Effector CD8-positive, alpha-beta T cell (primary cell): ENCODE measurements at regions not wholly inside any gene's neighbourhood (a gene's known extent, or its start where the extent isn't known, plus 50 kb on each side); places are given as distances from the start of the nearest gene placed in this dataset.

Experiments used
- DNase-seq: peaks from one replicate; lab custom pipeline; 2025; lab: John Stamatoyannopoulos, UW

DNA sequence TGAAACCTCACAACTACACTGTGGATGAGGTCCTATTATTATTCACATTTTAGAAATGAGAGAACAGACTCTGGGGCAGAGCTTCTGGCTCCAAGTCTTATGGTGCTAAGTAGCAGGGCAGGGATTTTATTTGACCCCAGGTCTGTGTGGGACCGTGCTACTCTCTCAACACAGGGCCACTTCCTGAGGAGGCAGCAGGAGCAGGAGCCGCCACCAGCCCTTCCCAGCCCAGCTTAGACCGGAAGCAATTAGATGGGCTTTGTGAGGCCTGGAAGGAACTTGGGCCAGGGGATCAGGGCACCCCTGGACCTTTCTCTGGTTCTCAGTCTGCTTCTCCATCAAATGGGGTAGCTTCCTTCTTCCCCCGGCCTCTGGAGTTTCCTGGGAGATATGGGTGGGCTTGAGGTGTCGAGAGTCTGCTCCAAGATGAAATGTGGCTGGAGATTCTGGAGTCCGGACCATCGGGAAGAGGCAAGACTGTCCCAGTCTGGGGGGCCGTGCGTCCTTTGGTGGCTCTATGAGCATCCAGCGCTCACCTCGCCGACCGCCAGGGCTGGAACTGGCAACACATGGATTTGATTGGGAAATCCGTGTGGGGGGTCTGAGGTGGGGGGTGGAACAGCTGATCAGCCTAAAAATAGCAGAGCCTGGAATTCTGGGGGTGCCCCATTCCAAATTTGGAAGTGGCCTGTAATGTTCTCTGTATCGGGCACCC lies 136.8 kb downstream of the FOXD2 start:
- DNase-seq, result no peak

DNA sequence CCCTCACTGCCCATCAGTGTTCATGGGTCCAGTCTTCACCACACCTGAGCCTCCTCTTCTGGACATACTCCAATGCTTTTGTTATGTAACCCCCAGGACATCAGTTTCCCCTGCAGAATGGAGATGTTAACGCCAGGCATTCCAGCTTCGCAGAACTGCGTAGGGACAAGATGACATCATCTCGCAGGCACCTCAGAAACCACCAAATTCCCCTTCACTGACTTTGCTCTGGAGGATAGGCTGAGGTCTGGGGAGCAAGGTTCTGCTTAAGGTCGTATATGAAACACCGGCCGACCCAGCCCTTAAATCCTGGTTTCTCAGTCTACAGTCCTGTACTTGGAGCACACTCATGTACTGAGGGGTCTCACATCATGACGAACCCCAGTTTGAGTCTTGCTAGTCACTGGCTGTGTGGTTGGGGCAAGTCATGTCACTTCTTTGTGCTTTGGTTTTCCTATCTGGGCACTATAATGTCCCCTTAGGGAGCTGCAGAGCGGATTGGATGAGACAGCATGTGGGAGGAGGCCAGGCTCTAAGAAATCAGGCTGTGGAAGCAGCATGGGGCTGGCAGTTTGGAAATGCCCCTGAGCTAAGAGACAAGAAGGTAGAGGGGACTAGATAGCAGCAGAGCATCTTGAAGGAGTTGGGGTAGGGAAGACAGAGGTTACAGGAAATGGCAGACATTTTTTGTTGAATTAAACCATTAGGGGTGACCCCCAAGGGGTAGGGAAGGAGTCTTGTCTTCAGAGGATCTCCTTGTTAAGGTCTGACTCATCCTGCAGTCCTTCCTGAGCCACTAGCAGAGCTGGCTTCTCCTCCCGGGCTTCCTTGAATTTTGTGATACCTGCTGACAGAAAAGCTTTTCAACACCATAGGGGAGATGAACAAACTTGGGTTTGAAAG lies 138.3 kb downstream of the FOXD2 start:
- no peak for DNase-seq

DNA sequence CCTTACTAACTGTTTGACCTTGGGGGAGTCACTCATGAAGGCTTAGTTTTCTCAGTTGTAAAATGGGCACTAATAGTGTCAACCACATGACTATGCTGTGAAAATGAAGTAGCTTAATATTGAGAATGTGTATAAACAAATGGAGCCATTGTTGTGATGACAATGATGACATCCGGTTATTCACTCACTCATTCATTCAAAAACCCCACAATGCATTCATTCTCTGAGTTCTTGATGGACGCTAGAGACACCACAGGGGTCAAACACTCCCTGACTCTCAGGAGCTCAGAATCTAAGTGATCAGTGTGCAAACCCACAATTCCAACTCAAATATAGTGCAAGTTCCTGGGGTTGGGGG lies 138.9 kb downstream of the FOXD2 start:
- DNase-seq, result no peak

DNA sequence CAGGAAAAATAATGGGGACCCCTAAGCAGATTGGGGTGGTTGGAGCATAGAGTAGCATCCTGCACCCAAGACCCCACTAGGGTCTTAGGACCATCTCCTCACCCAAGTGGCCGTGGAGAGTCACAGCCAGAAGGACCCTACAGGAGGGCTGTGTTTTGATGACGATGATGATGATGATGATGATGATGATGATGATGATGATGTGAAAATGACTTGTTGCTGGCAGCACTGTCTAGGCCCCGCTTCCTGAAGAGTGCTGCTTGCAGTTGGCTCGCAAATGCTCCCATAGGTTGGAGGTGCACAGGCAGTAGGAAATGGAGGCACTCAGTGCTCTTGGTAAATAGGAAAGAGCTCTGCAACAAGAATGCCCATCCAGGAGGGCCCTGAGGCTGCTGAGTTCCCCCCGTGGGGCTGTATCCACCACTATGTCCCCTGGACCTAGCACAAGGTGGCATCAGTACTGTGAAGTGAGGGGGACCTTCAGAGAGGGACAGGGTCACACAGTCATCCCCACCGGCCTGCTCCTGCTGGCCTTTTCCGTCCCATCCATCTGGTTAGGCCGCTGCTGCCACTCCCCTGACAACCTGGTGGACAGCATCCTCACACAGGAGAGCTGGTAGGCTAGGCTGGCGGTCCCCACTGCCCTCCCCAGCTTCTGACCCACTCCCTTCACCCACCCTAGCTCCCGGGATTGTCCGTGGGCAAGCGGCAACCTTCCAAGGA lies 139.6 kb downstream of the FOXD2 start:
- no peak for DNase-seq

DNA sequence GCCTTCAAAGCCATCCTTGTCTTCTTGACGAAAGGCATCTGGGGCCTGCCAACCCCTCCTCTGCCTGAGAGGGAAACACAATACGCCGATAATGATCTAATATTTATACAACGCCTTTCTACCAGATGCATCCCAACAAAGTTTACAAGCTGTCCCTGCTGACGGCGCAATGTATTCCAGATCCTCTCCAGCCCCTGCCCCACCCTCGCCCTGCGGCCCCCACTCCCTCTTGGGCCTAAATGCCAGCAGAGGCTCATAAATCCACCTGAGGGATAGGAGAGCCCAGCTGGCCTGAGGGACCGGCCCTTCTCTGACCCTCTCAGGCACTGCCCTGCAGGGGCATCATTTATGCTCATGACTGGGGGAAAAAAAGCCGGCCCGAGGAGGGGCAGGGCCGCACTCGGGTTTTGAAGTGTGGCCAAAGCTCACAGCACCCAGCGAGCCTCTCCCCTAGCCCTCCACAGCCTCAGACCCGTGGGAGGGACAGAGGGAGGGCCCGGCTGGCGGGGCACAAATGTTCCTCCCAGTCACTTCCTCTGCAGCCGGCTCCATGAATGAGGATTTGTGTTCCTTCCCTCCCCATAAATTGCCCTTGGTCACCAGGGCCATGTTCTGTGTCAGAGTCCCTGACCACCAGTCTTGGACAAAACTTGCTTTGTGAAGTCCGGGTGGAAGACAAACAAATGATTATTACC lies 140.3 kb downstream of the FOXD2 start:
- no peak for DNase-seq

DNA sequence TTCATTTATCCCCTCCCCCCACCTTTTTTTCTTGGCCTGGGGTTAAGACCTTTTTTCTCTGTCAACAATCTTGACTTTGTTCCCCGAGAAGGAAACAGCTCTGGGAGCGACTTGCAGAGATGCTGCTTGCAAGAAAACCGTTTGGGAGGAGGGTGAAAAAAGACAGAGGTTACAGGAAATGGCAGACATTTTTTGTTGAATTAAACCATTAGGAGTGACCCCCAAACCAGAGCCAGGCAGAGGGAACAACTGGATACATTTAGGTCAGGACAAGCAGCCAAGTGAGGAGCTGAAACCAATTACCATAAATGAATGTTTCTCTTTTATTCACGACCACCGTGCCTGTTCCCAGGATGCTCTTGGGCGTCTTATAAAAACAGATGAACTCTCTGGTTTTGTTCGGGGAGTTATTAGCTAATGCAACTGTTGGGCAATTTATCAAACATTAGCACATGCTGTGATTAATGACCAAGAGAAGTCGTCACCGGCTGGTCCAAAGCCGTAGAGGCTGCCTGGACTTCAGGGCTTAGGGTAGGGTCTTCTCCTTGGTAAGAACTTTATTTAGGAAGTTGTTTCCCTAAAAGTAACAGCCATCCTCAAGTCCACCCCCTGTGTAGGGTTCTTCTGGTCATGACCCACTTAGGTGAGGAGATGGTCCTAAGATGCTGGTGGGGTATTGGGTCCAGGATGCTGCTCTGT lies 141.0 kb downstream of the FOXD2 start:
- DNase-seq, result no peak

DNA sequence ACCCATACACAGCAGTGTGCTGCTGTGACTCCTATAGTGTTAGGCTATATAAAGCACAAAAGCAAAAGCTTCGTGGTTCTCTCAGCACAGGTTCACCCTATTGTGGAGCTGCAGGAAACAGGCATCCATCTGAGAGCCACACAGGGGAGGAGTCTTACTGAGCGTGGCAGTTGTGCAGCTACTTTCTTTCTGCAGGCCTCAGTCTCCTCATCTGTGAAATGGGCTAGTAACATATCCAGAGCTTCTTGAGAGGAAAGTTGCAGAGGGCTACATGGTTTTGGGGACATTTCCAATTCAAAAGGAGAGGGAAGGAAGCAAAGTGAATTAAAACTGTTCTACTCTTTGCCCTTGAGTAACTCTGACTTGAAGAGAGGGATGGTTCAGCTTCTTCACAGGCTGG lies 142.0 kb downstream of the FOXD2 start:
- DNase-seq, result no peak

DNA sequence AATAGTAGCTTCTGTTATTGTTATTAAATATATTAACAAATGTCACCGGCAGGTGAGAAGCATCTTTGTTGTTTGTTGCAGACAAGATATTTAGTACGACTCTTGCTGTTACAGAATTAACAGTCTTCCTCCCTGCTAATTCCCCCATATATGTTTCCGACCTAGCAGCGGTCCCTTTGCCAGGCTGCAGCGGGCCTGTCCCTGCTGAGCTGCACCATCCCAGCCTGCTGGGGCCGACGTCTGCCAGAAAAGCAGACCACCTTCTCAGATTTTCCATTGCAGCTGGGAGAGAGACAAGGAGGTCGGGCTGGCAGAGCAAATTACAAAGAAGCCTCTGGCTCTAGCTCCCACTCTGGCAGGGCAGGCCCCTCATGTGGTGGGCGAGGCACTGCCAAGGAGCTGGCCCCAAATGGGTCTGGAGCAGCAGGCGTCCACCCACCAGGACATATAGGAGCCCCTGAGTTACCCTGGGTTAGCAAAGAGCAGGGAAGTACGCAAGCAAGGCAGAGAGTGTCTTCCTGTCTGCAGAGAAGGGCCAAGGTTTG lies 142.7 kb downstream of the FOXD2 start:
- DNase-seq, result no peak

DNA sequence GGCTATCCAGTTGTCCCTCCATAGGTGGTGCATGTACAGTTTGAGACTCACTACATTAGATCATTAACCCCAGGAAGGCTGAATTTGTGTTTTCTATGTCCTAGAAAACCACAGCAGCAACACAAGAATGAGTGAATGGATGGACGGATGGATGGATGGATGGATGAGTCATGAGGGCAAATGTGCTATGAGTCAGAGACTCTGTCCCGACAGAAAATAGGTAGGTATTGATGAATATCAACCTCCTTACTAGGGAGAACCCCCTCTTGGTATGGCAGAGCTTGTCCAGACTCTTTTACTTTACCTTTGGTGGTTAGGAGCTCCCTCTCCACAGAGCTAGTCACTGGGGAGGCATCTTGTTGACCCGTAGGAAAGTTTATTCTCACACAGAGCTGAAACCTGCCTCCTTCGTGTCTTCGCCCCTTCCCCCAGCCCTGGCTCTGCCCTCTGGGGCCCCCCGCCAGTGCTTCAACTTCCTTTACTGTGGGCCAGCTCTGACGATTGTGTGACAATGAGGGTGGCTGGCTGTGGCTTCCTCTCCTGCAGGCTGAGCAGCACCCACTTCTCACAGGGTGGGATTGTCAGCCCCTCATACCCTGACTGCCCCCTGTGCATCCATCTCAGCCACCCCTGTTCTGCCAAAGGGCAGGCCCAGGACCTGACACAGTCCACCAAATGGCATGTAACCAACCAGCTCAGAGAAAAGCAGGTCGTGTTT lies 145.2 kb downstream of the FOXD2 start:
- DNase-seq, result no peak

DNA sequence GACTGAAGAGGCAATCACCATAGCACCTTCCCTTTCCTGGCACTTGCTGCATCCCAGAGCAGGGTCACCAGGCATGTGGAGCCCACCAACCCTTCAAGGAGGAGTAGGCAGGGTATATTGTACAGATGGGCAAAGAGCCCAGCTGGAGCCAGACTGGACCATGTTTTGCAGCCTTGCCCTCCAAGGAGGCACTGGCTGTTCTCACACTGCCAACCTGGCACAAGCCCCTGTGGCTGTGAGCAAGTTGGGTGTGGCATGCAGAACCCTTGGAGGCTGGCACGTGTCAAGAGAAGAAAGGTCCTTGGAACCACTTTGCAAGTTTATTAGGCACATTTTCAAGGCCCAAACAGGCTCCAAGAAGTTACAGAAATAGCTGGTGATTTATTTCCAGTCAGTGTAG lies 146.4 kb downstream of the FOXD2 start:
- no peak for DNase-seq

DNA sequence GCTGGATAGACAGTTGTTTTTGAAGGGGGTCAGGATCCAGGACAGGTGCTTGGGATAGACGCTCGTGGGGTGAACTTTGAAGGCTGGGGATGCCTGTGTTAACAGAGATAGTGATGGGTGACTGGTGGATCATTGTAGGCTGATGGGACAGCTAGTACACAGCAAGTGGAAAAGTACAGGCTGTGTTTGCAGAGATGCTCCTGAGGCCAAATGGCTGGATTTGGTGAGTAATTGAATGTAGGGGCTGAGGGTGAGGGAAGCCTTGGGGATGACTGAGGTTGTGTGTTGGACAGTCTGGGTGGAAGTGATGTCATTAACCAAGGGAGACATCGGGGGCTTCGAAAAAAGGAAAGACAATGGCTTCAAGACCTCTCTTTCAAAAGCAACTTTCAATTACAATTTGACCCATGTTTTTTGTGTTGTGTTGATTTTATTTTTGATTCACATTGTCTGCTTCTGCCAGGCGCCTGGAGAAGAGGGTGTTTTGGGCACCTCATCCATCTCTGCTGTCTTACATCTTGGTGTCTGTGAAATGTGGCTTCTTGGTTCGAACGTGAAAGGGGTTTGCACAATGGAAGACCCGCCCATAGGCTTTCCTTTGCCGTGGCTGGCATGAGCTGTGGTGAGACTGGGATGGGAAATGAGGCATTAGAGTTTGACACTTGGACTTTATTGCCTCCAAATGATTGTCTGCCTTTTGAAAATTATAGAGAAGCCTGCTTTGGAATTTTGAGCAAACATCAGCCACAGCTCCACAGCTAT lies 147.5 kb downstream of the FOXD2 start:
- no peak for DNase-seq

DNA sequence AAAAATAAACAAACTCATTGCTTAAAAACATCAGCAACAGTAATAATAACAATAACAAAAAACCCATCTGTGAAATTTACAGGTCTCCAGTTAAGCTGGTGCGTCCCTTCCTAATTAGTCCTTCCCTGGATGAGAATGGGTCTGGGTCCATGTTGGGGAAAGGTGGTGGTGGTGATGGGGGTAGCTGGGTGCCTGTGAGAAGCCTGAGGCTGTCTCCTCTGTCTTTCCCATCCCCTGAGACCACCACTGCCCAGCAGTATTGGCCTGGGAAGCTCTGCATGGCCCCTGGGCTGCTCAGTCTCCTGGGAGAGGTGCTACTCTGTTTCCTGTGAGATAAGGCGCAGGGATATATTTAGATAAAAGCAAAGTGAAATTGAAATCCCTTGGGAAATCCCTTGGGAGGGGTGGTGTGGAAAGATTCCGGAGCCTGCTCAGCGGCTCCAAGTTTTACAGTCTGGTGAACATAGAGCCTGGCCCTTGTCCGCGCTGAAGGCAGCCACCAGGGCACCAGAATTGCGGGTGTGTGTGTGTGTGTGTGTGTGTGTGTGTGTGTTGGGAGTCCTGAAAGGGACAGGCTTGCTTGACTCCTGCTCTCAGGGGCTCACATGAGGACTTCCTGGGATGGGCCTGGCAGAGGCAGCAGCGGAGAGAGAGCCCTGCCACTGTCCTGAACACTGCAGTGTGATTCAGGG lies 150.2 kb downstream of the FOXD2 start:
- no peak for DNase-seq

DNA sequence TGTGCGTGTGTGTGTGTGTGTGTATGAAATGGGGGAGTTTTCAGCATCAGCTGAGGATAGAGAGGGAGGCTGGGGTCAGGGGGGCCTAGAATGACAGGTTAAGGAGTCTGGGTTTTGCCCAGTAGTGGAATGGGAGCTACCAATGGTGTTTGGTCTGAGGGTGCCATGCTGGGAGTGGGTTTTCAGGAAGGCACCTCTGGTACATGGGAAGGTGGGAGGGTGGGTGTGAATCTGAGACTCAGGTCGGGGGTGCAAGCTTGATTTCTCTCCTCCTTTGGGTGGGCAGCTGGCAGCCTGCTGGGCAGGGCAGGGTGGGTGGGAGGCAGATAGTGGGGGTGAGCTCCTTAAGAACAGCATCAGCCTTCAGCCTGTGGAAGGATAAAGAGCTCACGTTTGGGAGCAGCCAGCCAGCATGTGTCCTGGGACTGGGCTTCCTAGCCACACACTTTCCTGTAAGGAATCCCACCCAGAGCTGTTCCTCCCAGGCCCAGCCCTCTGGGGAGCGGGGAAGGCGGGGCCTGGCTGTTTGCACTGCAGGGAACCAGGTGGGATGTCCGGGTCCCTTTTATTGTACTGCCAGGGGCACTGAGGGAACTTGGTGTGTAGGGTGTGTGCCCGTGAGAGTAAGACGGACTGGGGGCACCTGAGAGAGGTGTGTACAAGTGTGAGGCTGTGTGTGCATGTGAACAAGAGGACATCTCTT lies 152.8 kb downstream of the FOXD2 start:
- DNase-seq, result no peak

DNA sequence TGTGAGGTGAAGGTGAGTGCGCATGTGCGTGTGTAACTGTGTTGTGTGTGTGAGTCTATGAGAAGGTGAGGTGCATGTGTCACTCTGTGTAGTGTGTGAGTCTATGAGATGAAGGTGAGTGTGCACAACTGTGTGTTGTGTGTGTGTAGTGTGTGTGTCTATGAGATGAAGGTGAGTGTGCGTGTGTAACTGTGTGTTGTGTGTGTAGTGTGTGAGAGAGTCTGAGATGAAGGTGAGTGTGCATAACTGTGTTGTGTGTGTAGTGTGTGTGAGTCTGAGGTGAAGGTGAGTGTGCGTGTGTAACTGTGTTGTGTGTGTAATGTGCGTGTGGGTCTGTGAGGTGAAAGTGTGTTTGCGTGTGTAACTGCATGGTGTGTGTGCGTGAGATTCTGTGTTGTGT lies 154.0 kb downstream of the FOXD2 start:
- no peak for DNase-seq

DNA sequence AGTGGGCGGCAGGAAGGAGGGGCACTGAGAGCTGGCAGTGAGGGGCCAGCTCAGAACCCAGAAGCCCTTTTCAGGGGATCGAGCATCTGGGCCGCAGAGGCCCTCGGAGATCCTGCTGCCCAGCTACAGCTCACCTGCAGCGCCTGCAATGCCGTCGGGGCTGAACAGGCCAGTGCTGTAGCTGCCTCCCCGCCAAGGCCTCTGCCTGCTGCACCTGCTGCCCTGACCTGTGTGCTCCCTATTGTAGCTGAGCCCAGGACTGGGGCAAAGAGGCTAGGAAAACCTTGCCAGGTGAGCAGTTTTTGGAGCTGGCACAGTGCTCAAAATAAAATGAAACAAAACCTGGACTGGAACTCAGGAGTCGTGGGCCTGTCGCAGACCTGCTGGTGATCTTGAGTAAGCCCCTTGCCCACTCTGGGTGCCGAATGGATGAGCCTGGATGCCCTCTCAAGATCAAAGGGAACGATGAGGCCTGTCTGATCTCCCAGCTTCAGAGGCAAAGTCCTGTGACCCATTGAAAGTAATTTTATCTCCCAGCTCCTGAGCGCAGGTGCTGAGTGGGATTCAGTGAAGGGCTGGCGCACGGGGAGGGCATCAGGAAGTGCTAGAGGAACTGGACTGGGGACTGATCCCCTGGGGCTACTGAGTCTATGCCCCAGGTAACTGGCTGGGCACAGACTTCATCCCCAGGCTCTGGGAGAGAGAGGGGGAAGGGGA lies 154.6 kb downstream of the FOXD2 start:
- DNase-seq, result no peak

DNA sequence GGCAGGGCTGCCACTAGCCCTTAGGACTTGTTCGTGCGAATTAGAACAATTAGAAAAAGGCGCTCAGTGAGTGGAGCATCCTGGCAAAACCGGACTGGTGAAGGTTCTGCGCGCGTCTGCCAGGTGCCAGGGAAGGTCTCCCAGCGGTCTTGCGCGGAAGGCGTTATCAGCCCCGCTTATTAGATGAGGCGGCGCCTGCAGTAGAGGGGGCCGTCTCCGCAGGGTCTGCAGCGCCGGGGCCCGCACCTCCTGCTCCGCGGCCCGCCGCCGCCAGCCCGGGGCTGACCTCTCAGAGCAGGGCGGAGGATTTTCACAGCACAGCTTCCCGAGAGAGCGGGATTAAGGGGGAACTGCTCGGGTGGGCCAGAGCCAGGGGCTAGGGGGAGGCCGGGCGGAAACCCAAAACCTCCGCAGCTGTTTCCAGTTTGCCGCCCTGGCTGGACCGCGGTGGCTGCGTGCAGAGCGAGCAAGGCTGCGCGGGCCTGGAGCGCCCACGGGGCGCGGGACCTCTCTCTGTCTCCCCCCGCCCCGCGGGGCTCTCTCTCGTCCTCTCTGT lies 155.2 kb downstream of the FOXD2 start:
- DNase-seq, result no peak

DNA sequence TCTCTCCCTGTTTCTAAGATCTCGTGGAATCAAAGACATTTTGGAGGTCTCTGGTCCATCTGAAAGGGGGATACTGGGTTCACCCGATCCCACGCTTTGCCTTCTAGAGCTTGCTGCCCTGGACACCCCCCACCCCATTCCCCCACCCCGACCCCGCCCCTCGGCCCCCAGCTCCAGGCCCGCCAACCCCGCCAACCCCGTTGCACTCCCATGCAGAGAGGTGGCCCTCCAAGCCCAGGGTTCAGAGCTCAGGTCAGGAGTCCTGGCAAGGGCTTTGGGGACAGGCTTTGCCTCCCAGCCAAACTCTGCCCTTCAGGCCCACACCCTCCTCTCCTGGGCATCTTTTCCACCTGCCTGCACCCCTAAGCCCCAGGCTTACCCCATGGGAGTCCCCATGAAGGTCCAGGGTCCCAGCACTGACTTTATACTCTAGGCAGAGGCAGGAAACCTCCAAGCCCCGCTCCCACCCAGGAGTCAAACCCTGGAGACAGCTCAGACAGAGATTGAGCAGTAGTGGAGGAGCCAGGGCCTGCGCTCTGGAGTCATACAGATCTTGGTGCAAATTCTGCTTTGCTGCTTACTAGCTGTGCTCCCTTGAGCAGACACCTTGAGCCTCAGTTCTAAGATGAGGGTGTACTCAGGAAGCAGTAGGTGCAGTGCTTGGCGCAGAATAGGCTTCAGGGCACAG lies 155.9 kb downstream of the FOXD2 start:
- no peak for DNase-seq
